ENCODE measurements at regions not wholly inside any gene's neighbourhood (a gene's known extent, or its start where the extent isn't known, plus 50 kb on each side); places are given as distances from the start of the nearest gene placed in this dataset.

GRCh38 chr15:93144463-93145236 lies 55.6 kb upstream of the RGMA start:
- DNase-seq (ENCODE audit: low spot score), result no peak
- no peak for FAIRE-seq

- DNase-seq (ENCODE audit: low spot score), result no peak
- FAIRE-seq, result no peak
These were observed 54.2 kb upstream of the RGMA start for GRCh38 chr15:93143186-93143585.

- FAIRE-seq, result no peak
- DNase-seq (ENCODE audit: low spot score), result no peak
These were observed 52.4 kb upstream of the RGMA start for GRCh38 chr15:93141371-93141794.

GRCh38 chr15:93139436-93139835 lies 50.4 kb upstream of the RGMA start:
- FAIRE-seq (no peak), DNase-seq (ENCODE audit: low spot score) (no peak)

- DNase-seq (ENCODE audit: low spot score) (no peak), FAIRE-seq (no peak)
These were observed 49.8 kb upstream of the RGMA start for GRCh38 chr15:93138681-93139250.

All from RCC 7860 (cell line).